Limb (tissue), 2 donors: ENCODE measurements at regions not wholly inside any gene's neighbourhood (a gene's known extent, or its start where the extent isn't known, plus 50 kb on each side); places are given as distances from the start of the nearest gene placed in this dataset.

ENCODE experiments used
- DNase-seq, 2 donors: peaks; one replicate each; pipeline ENCODE4 v3.0.0-alpha.2; 2016; ENCODE audit errors: extremely low spot score in 2 of 2

DNA sequence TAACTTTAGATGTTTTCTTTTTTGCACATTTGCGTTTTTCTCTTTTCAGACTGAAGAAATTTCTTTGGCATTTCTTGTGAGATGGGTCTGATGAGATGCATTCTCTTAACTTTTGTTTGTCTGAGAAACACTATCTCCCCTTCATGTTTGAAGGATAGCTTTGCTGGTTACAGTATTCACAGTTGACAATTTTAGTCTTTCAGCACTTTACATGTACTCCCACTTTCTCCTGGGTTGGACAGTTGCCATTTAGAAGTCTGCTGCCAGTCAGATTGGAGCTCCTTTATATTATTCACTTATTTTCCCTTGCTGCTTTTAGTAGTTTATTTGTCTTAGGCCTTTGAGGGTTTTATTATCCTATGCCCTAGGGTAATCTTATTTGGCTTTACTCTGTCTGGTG lies 67.3 kb upstream of the VOPP1 start:
- no peak for DNase-seq

DNA sequence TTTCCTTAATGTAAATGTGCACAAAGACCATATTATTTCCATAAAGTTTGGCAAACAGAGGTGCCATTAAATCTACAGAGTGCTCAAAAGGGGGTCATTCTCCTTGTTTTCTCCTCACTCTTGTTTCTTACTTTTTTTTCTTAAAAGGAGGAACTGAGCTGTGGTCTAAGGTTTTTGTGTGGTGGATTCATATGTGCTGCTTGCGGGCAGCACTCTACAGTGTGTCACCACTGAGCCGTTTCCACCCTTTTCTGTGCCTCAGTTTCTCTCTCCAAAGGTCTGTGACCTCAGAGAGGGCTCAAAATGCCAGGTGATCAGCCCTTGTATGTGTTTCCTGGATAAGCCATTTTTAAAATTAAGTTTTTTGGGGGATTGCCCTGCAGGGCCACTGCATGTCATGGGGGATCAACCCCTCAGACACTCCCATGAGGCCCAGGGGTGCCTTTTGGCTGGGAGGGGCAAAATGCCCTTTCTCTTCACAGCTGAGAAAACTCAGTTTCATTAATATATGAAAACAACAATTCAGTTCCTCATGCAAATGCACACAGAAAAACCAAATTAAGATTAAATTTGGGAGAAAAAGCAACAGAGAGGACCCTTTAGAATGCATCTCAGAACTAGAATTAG lies 56.9 kb upstream of the VOPP1 start:
- DNase-seq, result no peak

- no peak for DNase-seq
Observed at GRCh38 chr7:55624813-55625212, 52.5 kb upstream of the VOPP1 start.

DNA sequence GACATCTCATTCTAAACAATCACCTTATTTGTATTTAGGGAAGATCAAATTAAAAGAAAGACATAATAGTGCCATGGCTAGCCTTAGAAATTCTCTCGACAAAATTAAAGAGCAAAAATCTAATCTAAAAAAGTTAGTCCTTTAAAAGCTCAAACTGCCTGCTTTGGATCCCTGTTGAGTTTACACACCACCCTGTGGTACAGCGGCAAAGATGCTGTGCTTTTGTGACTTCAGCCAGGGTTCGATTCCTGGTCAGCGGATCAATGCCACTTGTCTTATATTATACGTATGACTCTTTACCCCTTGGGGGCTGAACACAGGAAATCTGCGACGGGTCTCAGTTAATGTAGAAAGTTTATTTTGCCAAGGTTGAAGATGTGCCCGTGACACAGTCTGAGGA lies 51.3 kb upstream of the VOPP1 start:
- no peak for DNase-seq

- no peak for DNase-seq
Observed at GRCh38 chr7:55622241-55622640, 49.9 kb upstream of the VOPP1 start.
